CD4-positive, alpha-beta T cell (primary cell): ENCODE measurements at regions not wholly inside any gene's neighbourhood (a gene's known extent, or its start where the extent isn't known, plus 50 kb on each side); places are given as distances from the start of the nearest gene placed in this dataset.

ENCODE experiments used
- ATAC-seq: fragments of 200-7000 bp; cut with Tn5 transposase; one replicate; pipeline ENCODE4 v1.10.0; 2022; ENCODE audit warnings: mild to moderate bottlenecking; ENCODE audit not compliant: poor library complexity
- CTCF ChIA-PET: fragments of 350-600 bp; sonication (Branson Sonifier 250); formaldehyde crosslinking; loops from one replicate; lab custom pipeline; 2021; ENCODE audit warnings: antibody characterized with exemption, inconsistent platforms; lab: Charles Lee
- POLR2A ChIA-PET: fragments of 350-600 bp; sonication (Branson Sonifier 250); formaldehyde crosslinking; loops from one replicate; lab custom pipeline; 2021; ENCODE audit warnings: antibody characterized with exemption, inconsistent platforms; lab: Charles Lee
- DNase-seq, 14 experiments: peaks; one replicate each; pipeline ENCODE4 v3.0.0-alpha.2; 2013 to 2020; ENCODE audit warnings: mixed read lengths in 2 of 14
- H3K27ac ChIP-seq, 2 donors: one replicate each; pipeline versions ENCODE4 v1.5.1 to v1.7.0; 2013; ENCODE audit warnings: low read length in 2 of 2, low read depth in 1 of 2, mild to moderate bottlenecking in 1 of 2
- H3K27me3 ChIP-seq, 2 experiments: 1 replicate in 1 of 2; 2 replicates in 1 of 2; pipeline versions ENCODE4 v1.6.1 to v1.7.0; 2013; ENCODE audit warnings: low read length in 2 of 2, control low read depth in 1 of 2, mild to moderate bottlenecking in 1 of 2, moderate library complexity in 1 of 2; ENCODE audit not compliant: insufficient read depth in 2 of 2, control insufficient read depth in 1 of 2
- H3K36me3 ChIP-seq: one replicate; pipeline ENCODE4 v1.6.1; 2013; ENCODE audit warnings: low read length, control low read depth; ENCODE audit not compliant: insufficient read depth
- H3K4me1 ChIP-seq: one replicate; pipeline ENCODE4 v1.6.1; 2013; ENCODE audit warnings: low read length, control low read depth; ENCODE audit not compliant: insufficient read depth
- H3K4me3 ChIP-seq: one replicate; pipeline ENCODE4 v1.5.1; 2013; ENCODE audit warnings: mild to moderate bottlenecking, low read length, moderate library complexity
- H3K9me3 ChIP-seq, 2 experiments: 1 replicate in 1 of 2; 2 replicates in 1 of 2; pipeline versions ENCODE4 v1.6.1 to v1.7.0; 2013; ENCODE audit warnings: low read length in 2 of 2, mild to moderate bottlenecking in 2 of 2, control low read depth in 1 of 2, moderate library complexity in 1 of 2; ENCODE audit not compliant: control insufficient read depth in 1 of 2, insufficient read depth in 1 of 2
- H3K27ac Mint-ChIP-seq: one replicate; pipeline ENCODE4 v1.8.0; 2020; ENCODE audit warnings: mixed read lengths
- H3K27me3 Mint-ChIP-seq: one replicate; pipeline ENCODE4 v1.8.0; 2021; ENCODE audit warnings: mixed read lengths
- H3K36me3 Mint-ChIP-seq: one replicate; pipeline ENCODE4 v1.8.0; 2021; ENCODE audit warnings: low read depth, mixed read lengths
- H3K4me1 Mint-ChIP-seq: one replicate; pipeline ENCODE4 v1.8.0; 2021; ENCODE audit warnings: low read depth, mixed read lengths
- H3K4me3 Mint-ChIP-seq: one replicate; pipeline ENCODE4 v1.8.0; 2020; ENCODE audit warnings: mild to moderate bottlenecking, mixed read lengths
- H3K9me3 Mint-ChIP-seq: one replicate; pipeline ENCODE4 v1.8.0; 2020; ENCODE audit warnings: mixed read lengths
- CTCF ChIP-seq: fragments of 200-600 bp; IDR thresholded peaks from one replicate; pipeline ENCODE4 v1.8.0; 2022; ENCODE audit warnings: antibody characterized with exemption, mild to moderate bottlenecking
- intact Hi-C, 2 experiments: fragments of 100-400 bp; cut with DNase I in 1 of 2; cut with micrococcal nuclease in 1 of 2; formaldehyde crosslinking; loops; one replicate each; pipeline versions ENCODE4 v1.15.1 to v1.9.0; 2023 to 2025; cut with DNase I, micrococcal nuclease

- DNase-seq (no peak), ATAC-seq (no peak)
- Mint-ChIP-seq H3K27me3 (no peaks in the 10 kb centered on the region), H3K9me3 (peaks cover 7% of the 10 kb centered on the region), H3K27ac (no peak overlapping the region), H3K4me1 (no peaks in the 10 kb centered on the region), H3K36me3 (peaks cover 46% of the 10 kb centered on the region), H3K4me3 (no peak overlapping the region)
- ChIA-PET POLR2A (no interaction called here), CTCF (no interaction called here)
- Histone ChIP-seq H3K9me3 (peaks cover 4 to 17% of the 10 kb centered on the region in 2 experiments), H3K4me3 (no peak overlapping the region), H3K4me1 (no peaks in the 10 kb centered on the region), H3K27ac (no peak overlapping the region), H3K36me3 (peaks cover 2% of the 10 kb centered on the region), H3K27me3 (no peaks in the 10 kb centered on the region)
- intact Hi-C loops: no loop called here
- no peak for TF ChIP-seq CTCF
Observed at GRCh38 chr12:107593713-107594381, 91.8 kb upstream of the PWP1 start.

GRCh38 chr12:107594995-107595394 lies 90.6 kb upstream of the PWP1 start:
- no peak for ATAC-seq

GRCh38 chr12:107597695-107598410 lies 87.7 kb upstream of the PWP1 start:
- no peaks in the 10 kb centered on the region for H3K4me1 ChIP-seq
- peaks cover 4 to 11% of the 10 kb centered on the region in 2 experiments for H3K9me3 ChIP-seq
- peaks cover 3% of the 10 kb centered on the region for H3K36me3 ChIP-seq
- H3K4me1 Mint-ChIP-seq: no peaks in the 10 kb centered on the region
- no peak for ATAC-seq
- H3K9me3 Mint-ChIP-seq: no peaks in the 10 kb centered on the region
- H3K27me3 ChIP-seq: no peaks in the 10 kb centered on the region
- H3K27ac Mint-ChIP-seq: no peak overlapping the region
- ChIA-PET POLR2A (interaction anchor here (1.0 kb wide), 1 partner anchor 7 kb away, joined by 3 read pairs; no protein-coding TSS in a partner anchor), CTCF (interaction anchor here (1.1 to 2.6 kb wide), 2 partner anchors 9 to 466 kb away, joined by 3 to 12 read pairs; no protein-coding TSS in a partner anchor)
- no peak for DNase-seq
- no peak overlapping the region for H3K27ac ChIP-seq
- no peak overlapping the region for H3K4me3 Mint-ChIP-seq
- intact Hi-C loops: no loop called here
- no peaks in the 10 kb centered on the region for H3K27me3 Mint-ChIP-seq
- no peak for TF ChIP-seq CTCF
- H3K4me3 ChIP-seq: no peak overlapping the region
- H3K36me3 Mint-ChIP-seq: peaks cover 15% of the 10 kb centered on the region

More at GRCh38 chr12:107594995-107595394, 90.6 kb upstream of the PWP1 start:
- no peak for DNase-seq
- no peak for TF ChIP-seq CTCF
- Mint-ChIP-seq H3K36me3 (peaks cover 35% of the 10 kb centered on the region), H3K4me3 (no peak overlapping the region), H3K27me3 (no peaks in the 10 kb centered on the region), H3K27ac (no peak overlapping the region), H3K9me3 (peaks cover 7% of the 10 kb centered on the region), H3K4me1 (no peaks in the 10 kb centered on the region)
- CTCF ChIA-PET: no interaction called here
- Histone ChIP-seq H3K4me1 (no peaks in the 10 kb centered on the region), H3K27ac (no peak overlapping the region), H3K9me3 (peaks cover 4 to 17% of the 10 kb centered on the region in 2 experiments), H3K27me3 (no peaks in the 10 kb centered on the region), H3K36me3 (peaks cover 3% of the 10 kb centered on the region), H3K4me3 (no peak overlapping the region)
- intact Hi-C loops: no loop called here
- POLR2A ChIA-PET: no interaction called here
